ENCODE measurements at regions not wholly inside any gene's neighbourhood (a gene's known extent, or its start where the extent isn't known, plus 50 kb on each side); places are given as distances from the start of the nearest gene placed in this dataset.
A peak's percentile ranks its signal among the peaks of the same experiment; 100 is the strongest.

DNA sequence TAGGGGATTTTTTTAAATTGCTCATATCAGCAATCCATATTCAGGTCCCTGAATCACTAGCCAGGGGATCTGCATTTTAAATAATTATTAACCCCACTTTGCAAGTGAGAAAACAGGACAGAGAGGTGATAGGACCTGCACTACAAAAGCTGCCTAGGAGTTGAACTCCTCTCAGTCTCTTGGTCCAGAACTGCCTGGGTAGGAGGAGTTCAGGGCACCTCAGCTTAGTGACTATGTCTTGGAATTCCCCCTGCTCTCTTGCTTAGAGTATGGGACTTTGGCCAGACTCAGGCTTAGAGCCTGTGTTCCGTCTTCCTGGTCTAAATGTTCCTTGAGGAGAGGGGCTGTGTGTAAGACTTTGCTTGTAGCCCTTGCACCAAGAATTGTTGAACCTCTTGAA is 68.2 kb upstream of the WSCD2 start:
- no peaks in the 10 kb centered on the region for H3K79me1 ChIP-seq (ENCODE audit: low read depth, low read length)
- H2AFZ ChIP-seq (ENCODE audit: low read length) = no peak overlapping the region
- H3K23ac ChIP-seq (ENCODE audit: low read depth, low read length, poor library complexity) = no peak overlapping the region
- no peak for DNase-seq (ENCODE audit: low spot score)
- H3K9me3 ChIP-seq (replicated peaks in 1 of 2; ENCODE audit: control insufficient read depth in 2 of 2, insufficient read depth in 1 of 2, low read depth in 1 of 2, low read length in 2 of 2) = no peaks in the 10 kb centered on the region
- H2BK12ac ChIP-seq (ENCODE audit: low read length) = no peak overlapping the region
- H3K4me1 ChIP-seq (ENCODE audit: control insufficient read depth in 2 of 2, insufficient read depth in 1 of 2, low read depth in 1 of 2, low read length in 2 of 2) = peaks cover 0 to under 1% of the 10 kb centered on the region in 2 donors
- H3K18ac ChIP-seq (ENCODE audit: low read length) = no peak overlapping the region
- no peak overlapping the region for H3K9ac ChIP-seq (ENCODE audit: low read depth, low read length, poor library complexity)
- H2AK5ac ChIP-seq (ENCODE audit: low read depth, low read length) = no peak overlapping the region
- no peak overlapping the region for H2BK120ac ChIP-seq (ENCODE audit: low read depth, low read length)
- no CpG with 5 or more reads among the region's 1 CpG for whole genome bisulfite sequencing, 2 donors (ENCODE audit: extremely low coverage in 2 of 2, insufficient read length in 2 of 2, insufficient replicate concordance in 1 of 2)
- H3K36me3 ChIP-seq (replicated peaks in 1 of 2; ENCODE audit: control insufficient read depth in 2 of 2, insufficient read depth in 2 of 2, low read length in 2 of 2) = no peaks in the 10 kb centered on the region
- no peaks in the 10 kb centered on the region for H3K27me3 ChIP-seq (ENCODE audit: control insufficient read depth in 3 of 3, insufficient read depth in 3 of 3, low read depth in 1 of 3, low read length in 3 of 3)
- H4K91ac ChIP-seq (ENCODE audit: low read depth, low read length, poor library complexity) = no peak overlapping the region
- no peak overlapping the region for H3K4ac ChIP-seq (ENCODE audit: low read length)
- H3K14ac ChIP-seq (ENCODE audit: low read length) = no peak overlapping the region
- H4K8ac ChIP-seq (ENCODE audit: low read depth, low read length) = no peak overlapping the region
- H2BK15ac ChIP-seq (ENCODE audit: low read length) = no peak overlapping the region
- no peak overlapping the region for H3K4me2 ChIP-seq (ENCODE audit: insufficient read depth, low read length, poor library complexity, severe bottlenecking)
- H3K27ac ChIP-seq (replicated peaks; ENCODE audit: low read length) = no peak overlapping the region
- no peak overlapping the region for H2BK5ac ChIP-seq (ENCODE audit: low read length)
- no peak overlapping the region for H3K4me3 ChIP-seq (ENCODE audit: low read length in 2 of 2)

DNA sequence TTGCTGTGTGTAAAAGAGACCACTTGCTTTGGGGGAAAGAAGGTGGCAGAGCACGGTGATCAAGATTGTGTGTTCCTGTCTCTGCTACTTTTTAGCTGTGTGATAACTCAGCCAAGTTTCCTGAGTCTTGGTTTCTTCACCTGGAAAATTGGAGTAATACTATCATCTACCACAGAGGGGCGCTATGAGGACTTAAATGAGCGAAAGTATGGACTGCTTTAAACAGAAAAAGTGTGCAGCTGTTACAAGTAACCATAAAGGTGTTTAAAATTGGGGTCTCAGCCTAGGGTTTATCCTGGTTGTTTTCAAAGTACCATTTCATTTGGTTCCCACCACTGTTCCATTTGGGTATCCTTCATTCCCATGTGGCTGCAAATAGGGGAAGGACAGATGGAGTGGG is 65.9 kb upstream of the WSCD2 start:
- no peak overlapping the region for H2AFZ ChIP-seq (ENCODE audit: low read length)
- no peak overlapping the region for H3K14ac ChIP-seq (ENCODE audit: low read length)
- H3K4me3 ChIP-seq (ENCODE audit: low read length in 2 of 2) = no peak overlapping the region
- no peaks in the 10 kb centered on the region for H3K9me3 ChIP-seq (replicated peaks in 1 of 2; ENCODE audit: control insufficient read depth in 2 of 2, insufficient read depth in 1 of 2, low read depth in 1 of 2, low read length in 2 of 2)
- H2BK12ac ChIP-seq (ENCODE audit: low read length) = no peak overlapping the region
- WGBS, 2 donors (ENCODE audit: extremely low coverage in 2 of 2, insufficient read length in 2 of 2, insufficient replicate concordance in 1 of 2) = no CpG with 5 or more reads among the region's 3 CpGs
- no peak overlapping the region for H4K8ac ChIP-seq (ENCODE audit: low read depth, low read length)
- no peak overlapping the region for H3K9ac ChIP-seq (ENCODE audit: low read depth, low read length, poor library complexity)
- no peak overlapping the region for H2AK5ac ChIP-seq (ENCODE audit: low read depth, low read length)
- no peak overlapping the region for H3K23ac ChIP-seq (ENCODE audit: low read depth, low read length, poor library complexity)
- H2BK5ac ChIP-seq (ENCODE audit: low read length) = no peak overlapping the region
- no peak overlapping the region for H2BK120ac ChIP-seq (ENCODE audit: low read depth, low read length)
- no peak overlapping the region for H3K4me2 ChIP-seq (ENCODE audit: insufficient read depth, low read length, poor library complexity, severe bottlenecking)
- no peak overlapping the region for H3K4ac ChIP-seq (ENCODE audit: low read length)
- no peak overlapping the region for H2BK15ac ChIP-seq (ENCODE audit: low read length)
- peak; percentile 27 for DNase-seq (ENCODE audit: low spot score)
- no peaks in the 10 kb centered on the region for H3K27me3 ChIP-seq (ENCODE audit: control insufficient read depth in 3 of 3, insufficient read depth in 3 of 3, low read depth in 1 of 3, low read length in 3 of 3)
- H3K36me3 ChIP-seq (replicated peaks in 1 of 2; ENCODE audit: control insufficient read depth in 2 of 2, insufficient read depth in 2 of 2, low read length in 2 of 2) = no peaks in the 10 kb centered on the region
- no peak overlapping the region for H3K27ac ChIP-seq (replicated peaks; ENCODE audit: low read length)
- H3K4me1 ChIP-seq (ENCODE audit: control insufficient read depth in 2 of 2, insufficient read depth in 1 of 2, low read depth in 1 of 2, low read length in 2 of 2) = no peaks in the 10 kb centered on the region
- H4K91ac ChIP-seq (ENCODE audit: low read depth, low read length, poor library complexity) = no peak overlapping the region
- H3K79me1 ChIP-seq (ENCODE audit: low read depth, low read length) = no peaks in the 10 kb centered on the region
- no peak overlapping the region for H3K18ac ChIP-seq (ENCODE audit: low read length)

DNA sequence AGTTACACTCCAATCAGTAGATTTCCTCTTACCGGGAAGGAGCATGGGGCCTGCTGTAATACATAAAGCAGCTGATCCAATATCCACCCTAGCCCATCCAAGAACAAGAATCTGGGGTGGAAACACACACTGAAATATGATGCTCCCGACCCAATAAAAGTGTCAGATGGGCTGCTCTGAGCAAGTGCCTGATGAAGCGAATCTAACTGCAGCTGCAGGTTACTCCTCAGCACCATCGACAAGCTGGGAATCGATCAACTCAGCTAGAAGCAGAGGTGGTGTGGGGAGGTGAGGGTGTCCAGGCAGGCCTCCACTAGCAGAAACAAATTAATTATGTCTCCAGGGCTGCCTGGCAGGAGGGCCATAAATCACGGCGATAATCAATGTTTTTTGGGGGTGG is 64.0 kb upstream of the WSCD2 start:
- H3K4me3 ChIP-seq (ENCODE audit: low read length in 2 of 2) = no peak overlapping the region
- H2AFZ ChIP-seq (ENCODE audit: low read length) = no peak overlapping the region
- no peak for DNase-seq (ENCODE audit: low spot score)
- no peaks in the 10 kb centered on the region for H3K36me3 ChIP-seq (replicated peaks in 1 of 2; ENCODE audit: control insufficient read depth in 2 of 2, insufficient read depth in 2 of 2, low read length in 2 of 2)
- H3K27ac ChIP-seq (replicated peaks; ENCODE audit: low read length) = no peak overlapping the region
- H3K27me3 ChIP-seq (ENCODE audit: control insufficient read depth in 3 of 3, insufficient read depth in 3 of 3, low read depth in 1 of 3, low read length in 3 of 3) = peaks cover 0 to 4% (median 0%) of the 10 kb centered on the region in 3 experiments
- WGBS, 2 donors (ENCODE audit: extremely low coverage in 2 of 2, insufficient read length in 2 of 2, insufficient replicate concordance in 1 of 2) = no CpG with 5 or more reads among the region's 7 CpGs
- H4K8ac ChIP-seq (ENCODE audit: low read depth, low read length) = no peak overlapping the region
- H2AK5ac ChIP-seq (ENCODE audit: low read depth, low read length) = no peak overlapping the region
- no peak overlapping the region for H3K23ac ChIP-seq (ENCODE audit: low read depth, low read length, poor library complexity)
- H3K4me2 ChIP-seq (ENCODE audit: insufficient read depth, low read length, poor library complexity, severe bottlenecking) = no peak overlapping the region
- no peaks in the 10 kb centered on the region for H3K4me1 ChIP-seq (ENCODE audit: control insufficient read depth in 2 of 2, insufficient read depth in 1 of 2, low read depth in 1 of 2, low read length in 2 of 2)
- no peak overlapping the region for H3K14ac ChIP-seq (ENCODE audit: low read length)
- H2BK120ac ChIP-seq (ENCODE audit: low read depth, low read length) = no peak overlapping the region
- H3K79me1 ChIP-seq (ENCODE audit: low read depth, low read length) = no peaks in the 10 kb centered on the region
- no peak overlapping the region for H2BK5ac ChIP-seq (ENCODE audit: low read length)
- H3K9ac ChIP-seq (ENCODE audit: low read depth, low read length, poor library complexity) = no peak overlapping the region
- no peak overlapping the region for H2BK12ac ChIP-seq (ENCODE audit: low read length)
- H2BK15ac ChIP-seq (ENCODE audit: low read length) = no peak overlapping the region
- no peak overlapping the region for H4K91ac ChIP-seq (ENCODE audit: low read depth, low read length, poor library complexity)
- H3K4ac ChIP-seq (ENCODE audit: low read length) = no peak overlapping the region
- H3K9me3 ChIP-seq (replicated peaks in 1 of 2; ENCODE audit: control insufficient read depth in 2 of 2, insufficient read depth in 1 of 2, low read depth in 1 of 2, low read length in 2 of 2) = no peaks in the 10 kb centered on the region
- H3K18ac ChIP-seq (ENCODE audit: low read length) = no peak overlapping the region

DNA sequence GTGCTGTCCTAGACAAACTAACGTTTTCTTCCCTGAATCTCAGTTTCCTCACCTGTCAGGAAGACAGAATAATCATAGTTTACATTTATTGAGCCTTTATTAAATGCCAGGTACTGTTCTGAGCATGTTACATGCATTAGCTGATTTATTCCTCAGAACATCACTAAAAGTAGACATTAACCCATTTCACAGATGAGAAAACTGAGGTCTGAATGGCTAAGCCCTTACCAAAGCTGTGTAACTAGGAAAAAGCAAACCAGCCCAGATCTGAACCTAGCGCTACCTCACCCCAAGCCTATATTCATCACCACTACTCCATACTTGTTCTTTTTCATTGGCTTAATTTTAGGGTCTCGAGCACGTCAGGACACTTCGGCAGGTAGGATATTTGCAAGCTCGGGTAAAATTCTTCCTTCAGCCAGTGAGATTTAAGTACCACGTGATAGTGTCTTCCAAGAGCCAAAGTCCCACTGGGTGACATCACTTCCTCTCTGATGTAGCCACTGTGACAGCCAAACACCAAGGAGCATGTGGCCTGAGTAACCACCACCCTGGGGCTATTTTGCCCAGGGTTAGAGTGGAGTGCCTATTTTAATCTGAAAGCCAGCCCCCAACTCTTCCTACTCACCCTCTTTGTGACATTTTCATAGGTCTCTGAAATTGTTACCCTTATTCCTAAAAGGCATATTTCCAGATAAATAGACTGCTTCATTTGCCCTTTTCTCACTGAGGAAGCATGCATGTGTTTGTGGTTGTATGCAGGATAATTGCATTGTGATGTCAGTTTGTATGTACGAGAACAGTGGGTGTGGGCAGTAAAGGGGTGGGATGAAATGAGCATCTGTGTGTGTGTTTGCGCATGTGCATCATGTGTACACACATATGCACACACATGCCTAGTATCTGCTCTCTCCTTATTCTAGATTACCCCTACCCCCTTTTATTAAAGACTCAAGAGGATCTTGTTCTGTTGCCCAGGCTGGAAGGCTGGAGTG is 62.2 kb upstream of the WSCD2 start:
- H4K91ac ChIP-seq (ENCODE audit: low read depth, low read length, poor library complexity) = no peak overlapping the region
- no peak overlapping the region for H2BK15ac ChIP-seq (ENCODE audit: low read length)
- no peak overlapping the region for H3K18ac ChIP-seq (ENCODE audit: low read length)
- H3K4me1 ChIP-seq (ENCODE audit: control insufficient read depth in 2 of 2, insufficient read depth in 1 of 2, low read depth in 1 of 2, low read length in 2 of 2) = no peaks in the 10 kb centered on the region
- peaks cover 0 to 4% (median 0%) of the 10 kb centered on the region in 3 experiments for H3K27me3 ChIP-seq (ENCODE audit: control insufficient read depth in 3 of 3, insufficient read depth in 3 of 3, low read depth in 1 of 3, low read length in 3 of 3)
- no peak overlapping the region for H3K9ac ChIP-seq (ENCODE audit: low read depth, low read length, poor library complexity)
- no peak overlapping the region for H4K8ac ChIP-seq (ENCODE audit: low read depth, low read length)
- no peaks in the 10 kb centered on the region for H3K79me1 ChIP-seq (ENCODE audit: low read depth, low read length)
- H3K27ac ChIP-seq (replicated peaks; ENCODE audit: low read length) = no peak overlapping the region
- H2AFZ ChIP-seq (ENCODE audit: low read length) = no peak overlapping the region
- no peak overlapping the region for H3K14ac ChIP-seq (ENCODE audit: low read length)
- H2BK12ac ChIP-seq (ENCODE audit: low read length) = no peak overlapping the region
- no peak overlapping the region for H2BK120ac ChIP-seq (ENCODE audit: low read depth, low read length)
- no peak overlapping the region for H3K4ac ChIP-seq (ENCODE audit: low read length)
- no peak overlapping the region for H3K23ac ChIP-seq (ENCODE audit: low read depth, low read length, poor library complexity)
- DNase-seq (ENCODE audit: low spot score) = no peak
- H3K36me3 ChIP-seq (replicated peaks in 1 of 2; ENCODE audit: control insufficient read depth in 2 of 2, insufficient read depth in 2 of 2, low read length in 2 of 2) = no peaks in the 10 kb centered on the region
- H3K9me3 ChIP-seq (replicated peaks in 1 of 2; ENCODE audit: control insufficient read depth in 2 of 2, insufficient read depth in 1 of 2, low read depth in 1 of 2, low read length in 2 of 2) = no peaks in the 10 kb centered on the region
- H2BK5ac ChIP-seq (ENCODE audit: low read length) = no peak overlapping the region
- H3K4me3 ChIP-seq (ENCODE audit: low read length in 2 of 2) = no peak overlapping the region
- WGBS, 2 donors (ENCODE audit: extremely low coverage in 2 of 2, insufficient read length in 2 of 2, insufficient replicate concordance in 1 of 2) = no CpG with 5 or more reads among the region's 9 CpGs
- no peak overlapping the region for H3K4me2 ChIP-seq (ENCODE audit: insufficient read depth, low read length, poor library complexity, severe bottlenecking)
- no peak overlapping the region for H2AK5ac ChIP-seq (ENCODE audit: low read depth, low read length)
